Endothelial cell of umbilical vein (primary cell): ENCODE measurements at regions not wholly inside any gene's neighbourhood (a gene's known extent, or its start where the extent isn't known, plus 50 kb on each side); places are given as distances from the start of the nearest gene placed in this dataset.

Experiments
- EZH2 ChIP-seq: IDR thresholded peaks from 2 replicates; pipeline ENCODE4 v1.6.1; 2012; ENCODE audit warnings: borderline replicate concordance, low read depth, mild to moderate bottlenecking, moderate library complexity, low read length, inconsistent platforms; ENCODE audit not compliant: severe bottlenecking
- FOS ChIP-seq: IDR thresholded peaks from 2 replicates; pipeline ENCODE4 v1.6.1; 2011; ENCODE audit warnings: mild to moderate bottlenecking, low read length, moderate library complexity, borderline replicate concordance; ENCODE audit not compliant: insufficient read depth
- GATA2 ChIP-seq: IDR thresholded peaks from 2 replicates; pipeline ENCODE4 v1.7.0; 2011; ENCODE audit warnings: low read depth, mild to moderate bottlenecking, moderate library complexity, mixed read lengths, low read length; ENCODE audit not compliant: insufficient read length, insufficient read depth
- JUN ChIP-seq: IDR thresholded peaks from 2 replicates; pipeline ENCODE4 v1.6.1; 2011; ENCODE audit warnings: borderline replicate concordance, low read depth; ENCODE audit not compliant: insufficient read length, insufficient read depth
- MYC ChIP-seq: IDR thresholded peaks from one replicate; pipeline ENCODE4 v1.6.1; 2011; ENCODE audit warnings: mild to moderate bottlenecking, low read depth, low read length
- POLR2A ChIP-seq: IDR thresholded peaks from 2 replicates; pipeline ENCODE4 v1.6.1; 2012; ENCODE audit warnings: low read depth, mild to moderate bottlenecking, control low read depth, low read length
- POLR2AphosphoS5 ChIP-seq: IDR thresholded peaks from 2 replicates; pipeline ENCODE4 v1.6.1; 2012; ENCODE audit warnings: low read depth, mild to moderate bottlenecking, control low read depth, low read length, moderate library complexity; ENCODE audit not compliant: insufficient read depth
- TF ChIP-seq, protein P1 (sequence below), 2 donors: IDR thresholded peaks; 1 replicate in 1 of 2; 2 replicates in 1 of 2; pipeline ENCODE4 v1.5.1; 2011; ENCODE audit warnings: low read length in 2 of 2, mild to moderate bottlenecking in 2 of 2, moderate library complexity in 2 of 2, control low read depth in 1 of 2, inconsistent platforms in 1 of 2, low read depth in 1 of 2; ENCODE audit not compliant: insufficient read depth in 1 of 2; ENCODE audit errors: extremely low read depth in 1 of 2
- TF ChIP-seq, protein P2 (sequence below): IDR thresholded peaks from 2 replicates; pipeline ENCODE4 v1.6.1; 2011; ENCODE audit not compliant: insufficient read depth, insufficient read length

DNA sequence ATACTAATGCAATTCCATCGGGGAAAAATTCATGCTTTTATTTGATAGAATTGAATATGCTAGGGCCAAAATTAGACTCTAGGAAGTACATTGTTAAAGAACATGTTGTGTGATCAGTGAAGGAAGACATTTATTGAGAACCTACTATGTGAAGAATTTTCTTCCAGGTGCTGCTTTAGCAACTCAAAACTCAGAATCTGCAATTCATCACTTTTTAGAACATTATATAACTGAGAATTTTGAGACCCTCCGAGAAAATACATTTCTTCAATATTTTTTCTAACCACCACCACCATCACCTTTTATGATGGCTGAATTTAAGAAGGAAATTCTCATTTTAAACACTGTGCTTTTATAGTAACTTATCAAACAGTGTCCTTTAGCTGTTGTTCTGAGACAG lies 315.2 kb downstream of the FIGN start:
- TF ChIP-seq, protein P1, sequence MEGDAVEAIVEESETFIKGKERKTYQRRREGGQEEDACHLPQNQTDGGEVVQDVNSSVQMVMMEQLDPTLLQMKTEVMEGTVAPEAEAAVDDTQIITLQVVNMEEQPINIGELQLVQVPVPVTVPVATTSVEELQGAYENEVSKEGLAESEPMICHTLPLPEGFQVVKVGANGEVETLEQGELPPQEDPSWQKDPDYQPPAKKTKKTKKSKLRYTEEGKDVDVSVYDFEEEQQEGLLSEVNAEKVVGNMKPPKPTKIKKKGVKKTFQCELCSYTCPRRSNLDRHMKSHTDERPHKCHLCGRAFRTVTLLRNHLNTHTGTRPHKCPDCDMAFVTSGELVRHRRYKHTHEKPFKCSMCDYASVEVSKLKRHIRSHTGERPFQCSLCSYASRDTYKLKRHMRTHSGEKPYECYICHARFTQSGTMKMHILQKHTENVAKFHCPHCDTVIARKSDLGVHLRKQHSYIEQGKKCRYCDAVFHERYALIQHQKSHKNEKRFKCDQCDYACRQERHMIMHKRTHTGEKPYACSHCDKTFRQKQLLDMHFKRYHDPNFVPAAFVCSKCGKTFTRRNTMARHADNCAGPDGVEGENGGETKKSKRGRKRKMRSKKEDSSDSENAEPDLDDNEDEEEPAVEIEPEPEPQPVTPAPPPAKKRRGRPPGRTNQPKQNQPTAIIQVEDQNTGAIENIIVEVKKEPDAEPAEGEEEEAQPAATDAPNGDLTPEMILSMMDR (IDR thresholded peaks at IDR 0.05; ENCODE audit: extremely low read depth in 1 of 2, insufficient read depth in 1 of 2, low read depth in 1 of 2, low read length in 2 of 2), result no peak
- no peak for TF ChIP-seq FOS
- no peak for TF ChIP-seq POLR2A
- TF ChIP-seq MYC, result no peak
- no peak for TF ChIP-seq EZH2
- TF ChIP-seq GATA2, result no peak
- TF ChIP-seq, protein P2, sequence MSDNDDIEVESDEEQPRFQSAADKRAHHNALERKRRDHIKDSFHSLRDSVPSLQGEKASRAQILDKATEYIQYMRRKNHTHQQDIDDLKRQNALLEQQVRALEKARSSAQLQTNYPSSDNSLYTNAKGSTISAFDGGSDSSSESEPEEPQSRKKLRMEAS, result no peak
- no peak for TF ChIP-seq POLR2AphosphoS5
- no peak for TF ChIP-seq JUN
